Stimulated activated naive CD8-positive, alpha-beta T cell treated with anti-CD3 and anti-CD28 coated beads, Interleukin-15, amount 100 ng/mL, for 72 hours (primary cell): ENCODE measurements at regions not wholly inside any gene's neighbourhood (a gene's known extent, or its start where the extent isn't known, plus 50 kb on each side); places are given as distances from the start of the nearest gene placed in this dataset.
A peak's percentile ranks its signal among the peaks of the same experiment; 100 is the strongest.

Experiments used
- ATAC-seq: fragments of 150-1000 bp; cut with Tn5 transposase; 2 replicates; pipeline ENCODE4 v1.10.0; 2021; ENCODE audit warnings: mild to moderate bottlenecking, moderate library complexity
- DNase-seq, 2 donors: peaks; one replicate each; pipeline ENCODE4 v3.0.0; 2021 to 2022
- H3K27ac Mint-ChIP-seq, 2 donors: one replicate each; pipeline ENCODE4 v1.8.0; 2022; ENCODE audit warnings: mild to moderate bottlenecking in 2 of 2, mixed read lengths in 2 of 2, moderate library complexity in 2 of 2
- H3K27me3 Mint-ChIP-seq: one replicate; pipeline ENCODE4 v1.8.0; 2022; ENCODE audit warnings: mixed read lengths
- H3K4me1 Mint-ChIP-seq: one replicate; pipeline ENCODE4 v1.8.0; 2022; ENCODE audit warnings: mild to moderate bottlenecking, mixed read lengths
- H3K4me3 Mint-ChIP-seq, 2 donors: one replicate each; pipeline ENCODE4 v1.8.0; 2022; ENCODE audit warnings: mild to moderate bottlenecking in 2 of 2, mixed read lengths in 2 of 2, moderate library complexity in 1 of 2
- H3K9me3 Mint-ChIP-seq, 2 donors: one replicate each; pipeline ENCODE4 v1.8.0; 2022; ENCODE audit warnings: mixed read lengths in 2 of 2

DNA sequence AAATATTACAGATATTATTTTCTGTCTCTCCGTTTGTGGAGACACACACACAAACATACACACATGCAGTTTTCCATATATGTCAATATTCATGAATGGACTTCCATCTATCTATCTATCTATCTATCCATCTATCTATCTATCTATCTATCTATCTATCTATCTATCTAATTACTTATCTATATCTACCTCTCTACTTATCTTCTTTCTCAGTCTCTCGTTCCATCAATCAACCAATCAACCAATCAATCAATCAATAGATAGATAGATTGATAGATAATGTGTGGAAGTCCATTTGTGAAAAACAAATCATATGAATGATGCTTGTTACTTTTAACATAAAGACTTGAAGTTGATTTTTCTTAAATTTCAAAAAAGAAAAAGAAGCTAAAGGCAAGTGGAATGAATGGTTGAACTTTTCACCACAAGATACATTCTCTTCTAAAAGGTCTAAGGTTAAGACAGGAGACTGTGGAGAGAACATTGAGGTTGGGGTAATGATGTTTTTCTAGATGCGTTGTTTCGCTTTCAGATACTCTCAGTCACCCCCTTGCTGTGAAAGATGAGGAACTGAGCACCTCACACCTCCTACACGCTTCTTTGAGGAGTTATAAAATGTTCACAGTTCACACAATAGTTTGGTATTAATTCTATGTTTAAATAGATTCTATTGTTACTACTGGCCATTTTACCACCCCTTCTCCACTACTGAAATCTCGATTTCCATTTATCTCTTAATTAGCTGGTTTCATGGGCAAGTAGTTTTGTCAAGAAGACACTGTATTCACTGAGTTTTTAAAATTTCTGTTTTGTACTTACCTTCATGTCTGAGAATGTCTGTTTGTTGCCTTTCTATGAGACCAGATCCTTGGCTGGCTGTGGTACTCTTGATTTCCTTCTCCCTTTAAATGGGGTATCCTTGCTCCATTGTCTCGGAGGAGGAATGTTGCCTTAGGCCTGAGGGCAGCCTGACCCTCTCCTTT lies 114.1 kb downstream of the EMX2 start:
- peak; percentile 80 for ATAC-seq
- DNase-seq, result peak; percentile 16 to 18
- Mint-ChIP-seq H3K27me3 (peaks cover 25% of the 10 kb centered on the region), H3K27ac (no peak overlapping the region), H3K9me3 (peaks cover 16 to 21% of the 10 kb centered on the region in 2 donors), H3K4me1 (peaks cover 35% of the 10 kb centered on the region), H3K4me3 (peak overlapping the region; percentile 38 to 49)

DNA sequence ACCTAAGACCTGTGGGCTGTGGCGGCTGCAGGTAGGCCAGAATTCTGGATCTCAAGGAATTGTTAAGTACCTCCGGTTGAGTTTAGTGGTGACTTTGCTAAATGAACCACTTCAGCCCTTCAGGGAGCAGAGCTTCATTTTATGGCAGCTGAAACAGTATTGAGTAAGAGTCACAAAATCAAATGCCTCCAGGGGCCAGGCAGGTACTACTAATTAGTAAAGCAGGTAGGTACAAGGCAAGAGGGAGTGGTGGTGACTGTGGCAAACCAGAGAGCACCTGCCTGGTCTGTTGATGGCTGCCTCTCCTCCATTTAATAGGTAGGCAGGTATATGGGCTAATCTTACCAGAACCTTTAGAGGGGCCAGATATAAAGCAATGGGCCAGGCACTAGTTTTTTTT lies 118.8 kb downstream of the EMX2 start:
- ATAC-seq (no peak), DNase-seq (no peak)
- peaks cover 0 to 3% of the 10 kb centered on the region in 2 donors for H3K9me3 Mint-ChIP-seq
- H3K27ac Mint-ChIP-seq, result peak overlapping the region in 1 of 2 donors; percentile 72
- H3K27me3 Mint-ChIP-seq, result peaks cover 47% of the 10 kb centered on the region
- H3K4me1 Mint-ChIP-seq, result peaks cover 26% of the 10 kb centered on the region
- no peak overlapping the region for H3K4me3 Mint-ChIP-seq

DNA sequence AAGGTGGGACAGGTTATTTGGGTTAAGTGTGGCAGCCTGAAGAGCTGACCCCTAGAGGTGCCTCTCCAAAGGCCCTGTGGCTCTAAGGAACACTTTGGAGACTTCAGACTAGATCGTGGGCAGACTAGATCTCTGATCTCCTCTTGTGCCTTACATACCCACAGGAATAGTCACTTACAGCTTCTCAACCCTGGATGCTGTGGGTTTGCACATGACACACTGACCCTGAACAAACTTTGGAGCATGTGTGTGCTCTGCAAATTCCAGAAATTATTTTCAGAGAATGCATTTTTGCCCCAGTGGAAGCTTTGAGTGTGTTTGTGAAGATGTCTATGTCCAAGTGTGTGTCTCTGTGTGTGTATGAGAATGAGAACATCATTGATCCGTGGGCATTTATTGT lies 119.6 kb downstream of the EMX2 start:
- Mint-ChIP-seq H3K9me3 (no peaks in the 10 kb centered on the region), H3K4me3 (no peak overlapping the region), H3K4me1 (peaks cover 19% of the 10 kb centered on the region), H3K27me3 (peaks cover 56% of the 10 kb centered on the region), H3K27ac (peak overlapping the region; percentile 46 to 83)
- no peak for DNase-seq
- no peak for ATAC-seq

DNA sequence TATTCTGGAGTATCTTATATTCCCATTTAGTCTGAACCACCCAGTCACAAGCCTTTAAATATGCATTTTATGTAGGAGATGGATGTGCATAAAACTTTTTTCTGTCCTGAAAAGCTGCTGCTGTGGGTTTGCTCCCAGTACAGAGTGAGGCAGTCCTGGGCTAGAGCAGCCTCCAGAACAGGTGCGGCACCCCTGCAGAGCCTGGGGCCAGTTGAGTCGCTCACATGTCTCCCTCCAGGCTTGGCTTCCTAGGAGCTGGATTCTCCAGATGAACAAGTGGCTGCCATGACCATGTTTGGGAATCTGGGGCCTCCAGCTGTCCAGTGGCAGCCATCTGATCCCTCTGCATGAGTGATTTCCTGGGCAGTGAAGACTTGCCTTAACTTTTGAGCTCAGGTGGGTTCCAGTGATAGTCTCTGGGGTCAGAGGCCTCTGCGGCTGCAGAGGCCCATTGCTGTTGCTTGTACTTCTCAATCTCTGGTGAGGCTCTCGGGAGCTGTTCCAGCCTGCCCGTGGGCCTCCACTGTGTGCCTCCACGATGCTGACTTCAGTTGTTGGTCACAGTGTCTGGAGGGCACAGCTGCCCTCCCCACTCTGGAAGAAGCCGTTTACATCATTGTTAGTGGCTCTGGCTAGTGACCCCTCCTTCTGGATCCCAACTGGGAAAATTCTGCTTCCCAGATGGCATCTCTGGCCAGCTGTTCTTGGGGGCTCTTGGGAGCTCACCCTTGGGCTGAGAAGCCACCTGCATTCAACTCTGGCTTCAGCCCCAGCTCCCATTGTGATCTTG lies 120.4 kb downstream of the EMX2 start:
- DNase-seq (no peak), ATAC-seq (no peak)
- H3K4me3 Mint-ChIP-seq, result no peak overlapping the region
- peak overlapping the region; percentile 54 to 91 for H3K27ac Mint-ChIP-seq
- H3K9me3 Mint-ChIP-seq, result no peaks in the 10 kb centered on the region
- H3K27me3 Mint-ChIP-seq, result peaks cover 55% of the 10 kb centered on the region
- H3K4me1 Mint-ChIP-seq, result peaks cover 11% of the 10 kb centered on the region

DNA sequence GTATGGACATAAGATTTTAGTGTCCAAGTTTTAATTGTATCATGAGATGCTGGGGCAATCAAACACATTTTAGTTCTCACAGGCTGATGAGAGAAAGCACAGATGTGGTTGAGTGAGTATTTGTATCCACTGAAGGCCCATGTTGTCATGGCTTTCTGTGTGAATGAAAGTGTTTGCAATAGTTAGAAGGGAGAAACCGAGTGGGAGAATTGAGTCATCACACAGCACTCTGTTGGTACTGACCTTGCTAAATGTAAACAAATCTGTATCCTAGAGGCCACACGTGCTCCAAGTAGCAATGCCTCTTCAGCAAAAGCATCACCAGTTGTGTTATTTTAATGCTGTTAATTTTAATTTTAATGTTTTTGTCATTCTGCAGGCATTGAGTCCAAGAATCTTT lies 121.2 kb downstream of the EMX2 start:
- H3K4me1 Mint-ChIP-seq, result peaks cover 11% of the 10 kb centered on the region
- peak overlapping the region; percentile 79 to 91 for H3K27ac Mint-ChIP-seq
- DNase-seq, result peak; percentile 28 to 46
- H3K4me3 Mint-ChIP-seq, result no peak overlapping the region
- peak; percentile 91 for ATAC-seq
- no peaks in the 10 kb centered on the region for H3K9me3 Mint-ChIP-seq
- H3K27me3 Mint-ChIP-seq, result peaks cover 49% of the 10 kb centered on the region

DNA sequence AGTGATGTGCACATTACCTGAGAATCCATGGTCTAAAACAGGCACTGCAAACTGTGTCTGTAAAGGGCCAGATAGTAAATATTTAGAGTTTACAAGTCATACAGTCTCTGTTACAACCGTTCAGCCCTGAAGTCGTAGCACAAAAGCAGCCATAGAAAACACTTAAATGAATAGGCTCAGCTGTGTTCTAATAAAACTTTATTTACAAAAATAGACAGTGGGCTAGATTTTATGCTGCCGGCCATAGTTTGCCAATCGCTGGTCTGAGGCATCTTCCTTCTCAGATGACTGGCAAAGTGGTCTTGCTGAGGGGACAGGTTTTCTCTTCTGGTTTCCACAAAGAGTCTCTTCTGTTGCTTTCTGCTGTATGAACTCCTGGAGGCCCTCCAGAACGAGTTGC lies 121.7 kb downstream of the EMX2 start:
- Mint-ChIP-seq H3K27ac (no peak overlapping the region), H3K4me1 (peaks cover 11% of the 10 kb centered on the region), H3K4me3 (no peak overlapping the region), H3K27me3 (peaks cover 44% of the 10 kb centered on the region), H3K9me3 (no peaks in the 10 kb centered on the region)
- ATAC-seq (no peak), DNase-seq (no peak)

DNA sequence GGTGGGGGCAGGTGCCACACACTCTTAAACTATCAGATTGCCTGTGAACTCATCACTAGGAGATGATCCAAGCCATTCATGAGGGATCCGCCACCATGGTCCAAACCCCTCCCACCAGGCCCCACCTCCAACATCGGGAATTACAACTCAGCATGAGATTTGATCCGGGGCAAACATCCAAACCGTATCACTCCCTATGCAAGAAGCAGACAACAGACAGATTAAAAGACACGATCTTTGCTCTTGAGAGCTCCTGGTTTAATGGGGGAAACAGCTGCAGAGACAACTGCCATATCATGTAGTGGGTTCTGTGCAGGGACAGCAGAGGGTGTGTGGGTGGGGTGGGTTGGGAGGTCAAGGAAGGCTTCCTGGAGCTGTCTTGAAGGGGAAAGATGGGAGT lies 123.6 kb downstream of the EMX2 start:
- no peak for ATAC-seq
- no peak for DNase-seq
- H3K4me3 Mint-ChIP-seq, result no peak overlapping the region
- H3K9me3 Mint-ChIP-seq, result no peaks in the 10 kb centered on the region
- H3K4me1 Mint-ChIP-seq, result peaks cover 11% of the 10 kb centered on the region
- peaks cover 36% of the 10 kb centered on the region for H3K27me3 Mint-ChIP-seq
- no peak overlapping the region for H3K27ac Mint-ChIP-seq

DNA sequence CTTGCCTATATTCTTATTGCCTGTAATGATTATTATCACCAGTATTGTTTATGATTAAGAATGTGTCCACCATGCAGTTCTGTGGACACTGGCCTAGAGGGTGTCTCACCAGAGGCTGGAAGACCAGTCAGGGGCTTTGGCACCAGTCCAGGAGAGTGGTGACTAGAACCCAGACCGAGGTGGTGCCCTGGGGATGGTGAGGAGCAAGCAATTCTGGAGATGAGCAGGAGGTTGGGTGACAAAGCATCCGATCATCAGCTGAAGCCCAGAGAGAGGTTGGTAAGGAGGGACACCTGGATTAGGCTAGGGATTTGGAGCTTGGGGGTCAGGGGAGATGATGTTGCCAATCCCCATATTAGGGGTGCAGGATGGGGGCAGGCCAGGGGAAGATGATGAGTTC lies 124.4 kb downstream of the EMX2 start:
- DNase-seq (no peak), ATAC-seq (no peak)
- Mint-ChIP-seq H3K27me3 (peaks cover 35% of the 10 kb centered on the region), H3K4me3 (no peak overlapping the region), H3K9me3 (no peaks in the 10 kb centered on the region), H3K4me1 (peaks cover 11% of the 10 kb centered on the region), H3K27ac (peak overlapping the region; percentile 42 to 92)

DNA sequence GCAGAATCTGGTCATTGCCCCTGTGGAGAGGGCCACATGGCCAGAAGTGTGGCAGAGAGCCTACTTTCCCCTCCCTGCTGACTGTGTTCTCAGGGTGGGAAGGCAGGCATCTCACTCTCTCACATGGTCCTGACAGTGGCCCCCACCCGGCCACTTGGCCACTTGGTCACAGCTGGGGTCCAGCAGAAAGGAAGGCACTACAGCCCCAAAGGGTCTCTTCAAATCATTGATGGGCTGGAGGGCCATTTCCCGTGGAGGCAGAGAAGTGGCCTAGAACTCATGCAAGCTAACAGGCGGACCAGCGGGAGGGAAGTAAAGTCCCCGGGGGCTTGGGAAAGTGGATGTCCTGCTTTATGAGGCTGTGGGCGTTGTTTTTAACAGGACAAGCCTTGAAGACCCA lies 125.3 kb downstream of the EMX2 start:
- H3K27ac Mint-ChIP-seq, result peak overlapping the region in 1 of 2 donors; percentile 79
- ATAC-seq (no peak), DNase-seq (no peak)
- peaks cover 11% of the 10 kb centered on the region for H3K4me1 Mint-ChIP-seq
- H3K9me3 Mint-ChIP-seq, result no peaks in the 10 kb centered on the region
- H3K27me3 Mint-ChIP-seq, result peaks cover 31% of the 10 kb centered on the region
- H3K4me3 Mint-ChIP-seq, result no peak overlapping the region

DNA sequence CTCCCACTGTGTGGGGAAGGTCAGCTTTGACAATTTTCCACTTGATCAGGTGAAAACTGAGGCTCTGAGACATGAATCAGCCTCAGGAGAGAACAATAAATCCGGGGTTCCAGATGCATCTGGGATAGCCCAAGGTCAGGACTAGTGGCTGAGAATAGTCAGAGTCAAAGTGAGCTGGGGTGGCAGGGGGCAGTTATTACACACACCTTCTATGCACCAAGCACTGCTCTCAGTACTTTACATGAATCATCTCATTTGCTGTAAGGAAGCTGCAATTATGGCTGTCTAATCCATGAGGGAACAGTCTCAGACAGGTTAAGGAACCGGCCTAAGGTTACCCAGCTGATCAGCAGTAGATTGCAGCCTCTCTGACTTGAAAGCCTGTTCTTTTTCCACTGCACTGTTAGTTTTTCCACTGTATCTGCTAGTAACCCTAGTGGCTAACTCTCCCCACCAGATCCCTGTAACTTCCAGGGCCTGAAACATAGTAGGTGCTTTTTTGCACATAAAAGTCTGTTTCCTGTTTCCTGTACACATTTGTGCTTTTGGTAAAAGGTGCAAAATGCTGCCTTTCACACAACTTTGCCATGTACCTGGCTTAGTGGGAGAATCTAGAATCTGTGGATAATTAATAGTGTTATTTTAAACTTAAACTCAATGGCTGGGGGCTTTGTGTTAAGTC lies 125.9 kb downstream of the EMX2 start:
- no peak overlapping the region for H3K27ac Mint-ChIP-seq
- peaks cover 5% of the 10 kb centered on the region for H3K4me1 Mint-ChIP-seq
- DNase-seq, result no peak
- no peak for ATAC-seq
- peaks cover 32% of the 10 kb centered on the region for H3K27me3 Mint-ChIP-seq
- no peak overlapping the region for H3K4me3 Mint-ChIP-seq
- no peaks in the 10 kb centered on the region for H3K9me3 Mint-ChIP-seq

DNA sequence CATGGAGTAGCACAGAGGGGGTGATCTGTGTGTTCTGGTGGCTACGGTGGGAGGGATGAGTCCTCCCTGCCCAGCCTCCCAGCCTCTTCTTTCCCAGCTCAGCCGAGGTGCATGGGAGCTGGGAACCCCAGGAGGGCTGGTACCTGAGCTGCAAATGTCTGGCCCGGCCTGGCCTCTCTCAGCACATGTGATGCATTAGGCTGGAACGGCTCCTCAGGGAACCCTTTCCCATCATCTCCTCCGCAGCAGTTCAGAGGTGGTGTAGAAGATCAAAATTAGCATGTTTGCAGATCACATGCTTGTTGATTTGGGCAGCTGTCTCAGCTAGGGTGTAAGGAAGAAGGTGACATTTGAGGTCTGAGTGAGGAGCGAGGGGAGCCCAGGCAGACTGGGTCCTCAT lies 126.6 kb downstream of the EMX2 start:
- H3K4me1 Mint-ChIP-seq, result no peaks in the 10 kb centered on the region
- no peaks in the 10 kb centered on the region for H3K9me3 Mint-ChIP-seq
- no peak for ATAC-seq
- no peak overlapping the region for H3K4me3 Mint-ChIP-seq
- peaks cover 38% of the 10 kb centered on the region for H3K27me3 Mint-ChIP-seq
- DNase-seq, result no peak
- peak overlapping the region in 1 of 2 donors; percentile 61 for H3K27ac Mint-ChIP-seq

DNA sequence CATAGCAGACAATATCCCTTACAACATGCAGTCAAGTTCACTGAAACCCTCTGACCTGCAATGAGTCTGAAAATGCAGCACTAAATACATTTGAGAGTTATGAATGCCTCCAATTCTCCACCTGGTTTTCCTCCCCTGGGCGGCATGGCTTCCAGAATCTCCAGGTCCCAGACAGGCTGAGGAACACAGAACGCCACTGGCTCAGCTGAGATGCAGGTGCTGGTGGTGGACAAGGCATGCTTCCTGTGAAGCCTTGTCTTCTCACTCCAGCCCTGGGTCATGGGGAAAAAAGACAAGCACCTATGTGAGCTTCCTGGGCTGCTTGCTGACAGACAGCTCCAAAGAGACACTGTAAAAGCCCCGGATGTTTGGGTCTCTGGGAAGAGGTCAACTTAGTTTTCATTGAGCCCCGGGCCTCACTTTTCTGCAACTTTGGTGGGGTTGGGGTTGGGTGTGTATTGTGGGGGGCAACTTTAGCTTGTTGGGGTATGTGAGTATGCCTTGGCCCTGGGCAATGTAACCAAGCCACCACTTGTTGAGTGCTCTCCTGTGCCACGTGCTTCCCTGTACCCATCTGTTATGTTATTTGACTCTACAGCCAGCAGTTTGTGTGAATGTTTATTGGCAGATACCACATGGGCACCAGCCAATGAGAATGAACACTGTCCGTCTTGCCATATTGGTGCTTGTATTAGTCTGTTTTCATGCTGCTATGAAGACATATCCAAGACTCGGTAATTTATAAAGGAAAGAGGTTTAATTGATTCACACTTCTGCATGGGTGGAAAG lies 127.8 kb downstream of the EMX2 start:
- DNase-seq, result no peak
- peaks cover 43% of the 10 kb centered on the region for H3K27me3 Mint-ChIP-seq
- peaks cover 0 to 1% of the 10 kb centered on the region in 2 donors for H3K9me3 Mint-ChIP-seq
- no peak overlapping the region for H3K4me3 Mint-ChIP-seq
- no peak overlapping the region for H3K27ac Mint-ChIP-seq
- no peaks in the 10 kb centered on the region for H3K4me1 Mint-ChIP-seq
- ATAC-seq, result no peak

DNA sequence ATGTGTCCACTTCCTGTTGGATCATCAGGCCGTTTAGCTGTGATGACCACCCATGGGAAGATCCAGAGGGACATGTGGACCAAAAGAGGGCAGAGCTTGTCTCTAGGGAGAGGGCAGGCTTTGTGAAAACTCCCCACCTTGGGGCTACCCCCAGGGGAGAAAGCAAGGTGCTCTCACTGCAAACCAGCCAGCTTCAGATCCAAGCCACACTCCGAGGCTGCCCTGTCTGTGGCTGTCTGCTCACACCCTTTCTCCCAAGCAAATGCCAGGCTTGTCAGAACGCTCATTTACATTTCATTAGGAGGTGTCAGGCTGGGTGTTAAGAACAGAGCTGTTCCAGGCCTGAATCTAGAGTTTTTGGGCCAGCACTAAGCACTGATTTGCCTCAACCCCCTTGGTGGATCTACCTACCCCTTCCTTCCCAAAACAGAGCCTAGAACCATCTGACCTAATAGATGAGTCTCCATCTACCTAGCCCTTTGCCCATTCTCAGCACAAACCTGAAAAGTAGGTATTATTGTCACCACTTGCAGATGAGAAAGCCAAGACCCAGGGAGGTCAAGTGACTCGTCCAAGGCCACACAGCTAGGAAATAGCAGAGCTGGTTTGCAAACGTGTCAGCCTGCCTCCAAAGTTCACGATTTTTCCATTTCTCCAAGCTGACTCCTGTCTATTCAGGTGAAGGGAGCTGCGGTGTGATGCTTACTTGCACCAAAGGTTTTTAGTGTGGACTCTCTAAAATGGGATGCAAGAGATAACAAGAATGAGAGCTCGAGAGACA lies 130.9 kb downstream of the EMX2 start:
- no peak for DNase-seq
- Mint-ChIP-seq H3K4me3 (no peak overlapping the region), H3K4me1 (no peaks in the 10 kb centered on the region), H3K27ac (no peak overlapping the region), H3K9me3 (peaks cover 0 to 14% of the 10 kb centered on the region in 2 donors), H3K27me3 (peaks cover 49% of the 10 kb centered on the region)
- ATAC-seq, result peak; percentile 6

DNA sequence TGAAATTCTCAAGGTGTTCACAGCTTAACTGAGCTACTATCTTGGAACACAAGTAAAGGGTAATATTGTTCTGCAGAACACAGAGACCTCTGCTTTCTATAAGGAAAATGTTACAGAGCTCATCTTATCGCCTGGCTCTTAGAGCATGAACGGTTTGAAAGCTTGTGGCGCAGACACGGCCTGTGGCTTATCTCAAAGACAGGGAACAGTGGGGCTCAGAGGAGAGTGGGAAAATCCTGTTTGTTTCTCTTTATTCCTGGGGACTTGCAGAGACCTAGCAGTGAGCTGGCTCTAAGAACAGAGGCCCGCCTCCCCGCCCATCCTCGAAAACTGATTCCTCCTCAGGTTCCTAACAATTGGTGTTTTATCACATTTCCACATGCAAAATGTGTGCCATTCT lies 131.7 kb downstream of the EMX2 start:
- H3K9me3 Mint-ChIP-seq, result peaks cover 0 to 14% of the 10 kb centered on the region in 2 donors
- H3K4me1 Mint-ChIP-seq, result no peaks in the 10 kb centered on the region
- no peak overlapping the region for H3K4me3 Mint-ChIP-seq
- ATAC-seq (no peak), DNase-seq (no peak)
- no peak overlapping the region for H3K27ac Mint-ChIP-seq
- H3K27me3 Mint-ChIP-seq, result peaks cover 55% of the 10 kb centered on the region
